HL-60 (cell line): ENCODE measurements at regions not wholly inside any gene's neighbourhood (a gene's known extent, or its start where the extent isn't known, plus 50 kb on each side); places are given as distances from the start of the nearest gene placed in this dataset.

Source experiments
- POLR2AphosphoS5 ChIP-seq: IDR thresholded peaks from 2 replicates; pipeline ENCODE4 v1.6.1; 2012; ENCODE audit warnings: low read depth
- TF ChIP-seq, protein P1 (sequence below): IDR thresholded peaks from one replicate; pipeline ENCODE4 v1.5.1; 2011; ENCODE audit warnings: low read length, control low read depth, inconsistent platforms; ENCODE audit not compliant: insufficient read depth

DNA sequence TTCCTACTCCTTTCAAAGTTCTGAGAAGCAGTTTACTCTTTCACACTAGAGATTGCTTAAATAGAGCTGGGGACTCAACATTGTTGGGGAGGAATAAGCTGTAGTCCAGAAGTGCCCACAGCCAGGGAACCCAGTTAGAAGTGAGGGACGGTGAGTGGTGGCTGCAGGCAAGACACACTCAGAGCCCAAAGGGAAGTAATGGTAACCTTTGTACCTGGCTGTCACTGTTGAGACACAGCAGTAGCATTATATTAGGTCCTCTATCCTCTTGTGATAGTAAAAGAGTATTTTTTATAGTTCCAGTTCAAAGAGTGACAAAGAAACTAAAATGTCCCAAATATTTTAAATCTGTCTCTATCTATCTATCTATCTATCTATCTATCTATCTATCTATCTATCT lies 263.3 kb downstream of the TTC6 start:
- no peak for TF ChIP-seq POLR2AphosphoS5
- TF ChIP-seq, protein P1, sequence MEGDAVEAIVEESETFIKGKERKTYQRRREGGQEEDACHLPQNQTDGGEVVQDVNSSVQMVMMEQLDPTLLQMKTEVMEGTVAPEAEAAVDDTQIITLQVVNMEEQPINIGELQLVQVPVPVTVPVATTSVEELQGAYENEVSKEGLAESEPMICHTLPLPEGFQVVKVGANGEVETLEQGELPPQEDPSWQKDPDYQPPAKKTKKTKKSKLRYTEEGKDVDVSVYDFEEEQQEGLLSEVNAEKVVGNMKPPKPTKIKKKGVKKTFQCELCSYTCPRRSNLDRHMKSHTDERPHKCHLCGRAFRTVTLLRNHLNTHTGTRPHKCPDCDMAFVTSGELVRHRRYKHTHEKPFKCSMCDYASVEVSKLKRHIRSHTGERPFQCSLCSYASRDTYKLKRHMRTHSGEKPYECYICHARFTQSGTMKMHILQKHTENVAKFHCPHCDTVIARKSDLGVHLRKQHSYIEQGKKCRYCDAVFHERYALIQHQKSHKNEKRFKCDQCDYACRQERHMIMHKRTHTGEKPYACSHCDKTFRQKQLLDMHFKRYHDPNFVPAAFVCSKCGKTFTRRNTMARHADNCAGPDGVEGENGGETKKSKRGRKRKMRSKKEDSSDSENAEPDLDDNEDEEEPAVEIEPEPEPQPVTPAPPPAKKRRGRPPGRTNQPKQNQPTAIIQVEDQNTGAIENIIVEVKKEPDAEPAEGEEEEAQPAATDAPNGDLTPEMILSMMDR, result no peak
